ENCODE measurements at regions not wholly inside any gene's neighbourhood (a gene's known extent, or its start where the extent isn't known, plus 50 kb on each side); places are given as distances from the start of the nearest gene placed in this dataset.

GRCh38 chr14:38870296-38870836 is 232.7 kb downstream of the SEC23A start:
- Histone ChIP-seq H3K27ac (ENCODE audit: insufficient read depth, low read length) (no peak overlapping the region), H2AK5ac (ENCODE audit: low read depth, low read length) (no peak overlapping the region), H3K79me1 (ENCODE audit: low read depth in 1 of 2, low read length in 2 of 2) (no peaks in the 10 kb centered on the region), H2BK5ac (ENCODE audit: low read depth, low read length, poor library complexity, severe bottlenecking) (no peak overlapping the region), H3K4ac (ENCODE audit: low read depth, low read length) (no peak overlapping the region), H4K5ac (ENCODE audit: low read depth, low read length) (no peak overlapping the region), H3K56ac (ENCODE audit: extremely low read depth, insufficient read depth, low read length) (no peak overlapping the region), H3K4me3 (ENCODE audit: insufficient read depth, low read depth, low read length) (no peak overlapping the region), H3K36me3 (ENCODE audit: control insufficient read depth, insufficient read depth, low read length) (no peaks in the 10 kb centered on the region), H2BK20ac (ENCODE audit: low read depth, low read length) (no peak overlapping the region), H3K4me1 (ENCODE audit: control insufficient read depth, insufficient read depth, low read length) (no peaks in the 10 kb centered on the region), H3K9ac (ENCODE audit: low read depth, low read length) (no peak overlapping the region), H3K9me1 (ENCODE audit: insufficient read depth, low read length) (no peaks in the 10 kb centered on the region), H2BK15ac (ENCODE audit: low read depth, low read length) (no peak overlapping the region), H4K91ac (ENCODE audit: insufficient read depth, low read depth, low read length) (no peak overlapping the region), H2AK9ac (replicated peaks; ENCODE audit: low read depth, low read length, poor library complexity) (no peak overlapping the region), H3K14ac (replicated peaks; ENCODE audit: low read depth, low read length) (no peak overlapping the region), H3K27me3 (ENCODE audit: control insufficient read depth, insufficient read depth, low read length) (no peaks in the 10 kb centered on the region; the same call in 1 of the 2 replicates), H3K18ac (ENCODE audit: low read depth, low read length) (no peak overlapping the region), H2BK120ac (ENCODE audit: low read depth, low read length) (no peak overlapping the region), H3K23ac (ENCODE audit: low read depth, low read length) (no peak overlapping the region), H4K8ac (ENCODE audit: low read depth in 2 of 2, low read length in 2 of 2) (no peak overlapping the region), H3K9me3 (ENCODE audit: control insufficient read depth, insufficient read depth, low read length) (no peaks in the 10 kb centered on the region), H3K4me2 (ENCODE audit: low read depth, low read length) (no peak overlapping the region), H4K20me1 (ENCODE audit: insufficient read depth, low read length) (no peaks in the 10 kb centered on the region), H2AFZ (replicated peaks; ENCODE audit: low read length, poor library complexity) (no peak overlapping the region)
- ChIA-PET POLR2A (ENCODE audit: unreplicated experiment) (no interaction called here), CTCF (interaction anchor here (0.6 to 0.9 kb wide), 2 partner anchors 24 to 145 kb away, joined by 3 to 4 read pairs; no protein-coding TSS in a partner anchor)
- ATAC-seq (ENCODE audit: low read depth) (no peak), DNase-seq (no peak)
- in situ Hi-C loops (cut with MboI; ENCODE audit: low sequenced_read_pairs): no loop called here
- no peak for TF ChIP-seq CHD1 (IDR thresholded peaks at IDR 0.05; ENCODE audit: low read depth, low read length)
- TF ChIP-seq MAFK (IDR thresholded peaks at IDR 0.05; ENCODE audit: low read depth, low read length): no peak
- no peak for TF ChIP-seq NFE2L2 (IDR thresholded peaks at IDR 0.05; ENCODE audit: low read depth, low read length)
- TF ChIP-seq RAD21 (IDR thresholded peaks at IDR 0.05; ENCODE audit: low read length): no peak
- no peak for TF ChIP-seq CTCF (conservative IDR thresholded peaks at IDR 0.05; ENCODE audit: low read depth, low read length)
- TF ChIP-seq POLR2A (IDR thresholded peaks at IDR 0.05; ENCODE audit: low read depth, low read length): no peak
- TF ChIP-seq CEBPB (IDR thresholded peaks at IDR 0.05; ENCODE audit: low read depth, low read length): no peak
- TF ChIP-seq RCOR1 (IDR thresholded peaks at IDR 0.05; ENCODE audit: insufficient replicate concordance, low read length): no peak
- no peak for TF ChIP-seq ELK1 (IDR thresholded peaks at IDR 0.05; ENCODE audit: borderline replicate concordance, low read depth, low read length)
- no peak for TF ChIP-seq USF2 (IDR thresholded peaks at IDR 0.05; ENCODE audit: low read depth, low read length)
- no peak for TF ChIP-seq FOS (IDR thresholded peaks at IDR 0.05; ENCODE audit: low read depth, low read length)
- no peak for TF ChIP-seq MXI1 (IDR thresholded peaks at IDR 0.05; ENCODE audit: borderline replicate concordance, low read depth, low read length)
- TF ChIP-seq MAZ (IDR thresholded peaks at IDR 0.05; ENCODE audit: borderline replicate concordance, low read depth, low read length): no peak
- WGBS, 2 experiments (ENCODE audit: extremely low coverage in 2 of 2, insufficient read length in 1 of 2): no CpG with 5 or more reads among the region's 3 CpGs
- intact Hi-C loops (cut with micrococcal nuclease): no loop called here
- dilution Hi-C loops (cut with HindIII; ENCODE audit: low sequenced_read_pairs, unreplicated experiment): no loop called here
- no TSS peak for BruUV-seq (replicated peaks)
